ENCODE measurements at regions not wholly inside any gene's neighbourhood (a gene's known extent, or its start where the extent isn't known, plus 50 kb on each side); places are given as distances from the start of the nearest gene placed in this dataset.

DNA sequence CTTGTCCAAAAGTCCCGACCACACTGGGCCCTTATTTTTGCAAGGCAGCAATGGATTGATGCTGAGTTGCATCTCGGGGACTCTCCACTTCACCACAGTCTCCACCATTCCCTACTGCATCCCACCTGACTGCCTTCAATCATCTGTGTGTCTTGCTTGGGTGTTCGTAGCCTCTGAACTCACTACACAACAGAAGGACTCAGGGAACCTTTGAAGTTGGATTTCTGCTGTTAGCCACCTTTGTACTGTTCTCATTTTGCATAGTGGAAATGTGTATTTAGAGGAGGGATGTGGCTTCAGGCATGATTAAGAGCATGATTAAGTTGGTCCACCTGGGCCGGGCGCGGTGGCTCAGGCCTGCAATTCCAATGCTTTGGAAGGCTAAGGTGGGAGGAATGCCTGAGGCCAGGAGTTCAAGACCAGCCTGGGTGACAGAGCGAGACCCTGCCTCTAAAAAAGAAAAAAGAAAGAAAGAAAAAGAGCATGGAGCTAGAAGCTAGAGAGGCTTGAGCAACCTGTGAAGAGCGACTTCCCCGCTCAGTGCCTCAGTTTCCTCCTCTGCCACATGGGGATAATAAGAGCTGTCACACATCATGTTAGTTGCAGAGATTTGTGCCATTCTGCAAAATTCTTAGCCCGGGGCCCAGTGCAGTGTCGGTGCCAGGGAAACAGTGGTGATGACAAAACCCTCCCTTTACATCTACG, 121.3 kb upstream of the PTPN1 start:
- DNase-seq, result no peak
- in situ Hi-C loops (cut with HindIII; ENCODE audit: low pct_ligation_motif_present, low sequenced_read_pairs), result no loop called here
- no peaks in the 10 kb centered on the region for H3K36me3 ChIP-seq (replicated peaks)
- H3K27me3 ChIP-seq (replicated peaks), result no peaks in the 10 kb centered on the region
- no peak for TF ChIP-seq CTCF (IDR thresholded peaks at IDR 0.05; ENCODE audit: low read depth, low read length, missing control alignments)
- no peak overlapping the region for H3K4me3 ChIP-seq (ENCODE audit: low read depth, low read length)
- H3K27ac ChIP-seq, result no peak overlapping the region

GRCh38 chr20:50389438-50389807, 120.8 kb upstream of the PTPN1 start:
- in situ Hi-C loops (cut with HindIII; ENCODE audit: low pct_ligation_motif_present, low sequenced_read_pairs), result no loop called here
- H3K27me3 ChIP-seq (replicated peaks), result no peaks in the 10 kb centered on the region
- no peak overlapping the region for H3K4me3 ChIP-seq (ENCODE audit: low read depth, low read length)
- H3K36me3 ChIP-seq (replicated peaks), result no peaks in the 10 kb centered on the region
- no peak overlapping the region for H3K27ac ChIP-seq
- TF ChIP-seq CTCF (IDR thresholded peaks at IDR 0.05; ENCODE audit: low read depth, low read length, missing control alignments), result no peak
- DNase-seq, result no peak

GRCh38 chr20:50389808-50390684, 120.1 kb upstream of the PTPN1 start:
- no peaks in the 10 kb centered on the region for H3K36me3 ChIP-seq (replicated peaks)
- in situ Hi-C loops (cut with HindIII; ENCODE audit: low pct_ligation_motif_present, low sequenced_read_pairs), result no loop called here
- no peak for TF ChIP-seq CTCF (IDR thresholded peaks at IDR 0.05; ENCODE audit: low read depth, low read length, missing control alignments)
- H3K27ac ChIP-seq, result no peak overlapping the region
- DNase-seq, result no peak
- H3K27me3 ChIP-seq (replicated peaks), result no peaks in the 10 kb centered on the region
- H3K4me3 ChIP-seq (ENCODE audit: low read depth, low read length), result no peak overlapping the region

DNA sequence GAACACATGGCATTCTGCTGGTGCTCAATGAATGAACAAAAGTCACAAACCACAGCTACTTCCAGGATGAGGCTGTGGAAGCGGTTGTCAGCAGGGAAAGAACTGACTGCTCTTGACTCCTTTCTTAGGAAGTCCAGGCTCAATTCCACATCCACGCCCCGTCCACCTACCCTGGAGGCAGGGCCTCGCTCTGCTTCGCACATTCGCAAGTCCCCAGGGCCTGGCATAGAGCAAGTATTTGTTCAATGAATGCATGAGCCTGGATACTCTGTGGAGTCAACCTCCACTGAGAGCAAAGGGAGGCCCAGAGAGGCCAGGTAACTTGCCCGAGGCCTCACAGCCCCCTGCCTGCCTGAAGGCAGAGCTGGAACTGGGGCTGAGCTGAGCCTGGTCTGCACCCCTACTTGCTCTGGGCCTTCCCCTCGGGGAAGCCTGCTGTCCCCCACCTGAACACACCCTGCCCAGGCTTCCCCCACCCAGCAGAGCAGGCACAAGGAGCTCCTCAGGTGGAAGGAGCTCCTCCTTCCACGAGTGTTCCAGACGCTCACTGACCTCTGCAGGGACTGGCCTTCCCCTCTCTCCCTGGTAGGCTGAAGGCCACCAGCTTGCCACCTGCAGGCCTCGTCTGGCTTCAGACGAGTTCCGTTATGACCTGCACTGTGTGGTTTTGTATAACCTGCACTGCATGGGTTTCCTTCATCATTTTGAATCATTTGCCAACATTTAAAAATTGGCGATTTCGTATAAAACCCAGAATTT, 119.3 kb upstream of the PTPN1 start:
- no peak for TF ChIP-seq CTCF (IDR thresholded peaks at IDR 0.05; ENCODE audit: low read depth, low read length, missing control alignments)
- no peak for DNase-seq
- Histone ChIP-seq H3K36me3 (replicated peaks) (no peaks in the 10 kb centered on the region), H3K27ac (no peak overlapping the region), H3K27me3 (replicated peaks) (no peaks in the 10 kb centered on the region), H3K4me3 (ENCODE audit: low read depth, low read length) (no peak overlapping the region)
- in situ Hi-C loops (cut with HindIII; ENCODE audit: low pct_ligation_motif_present, low sequenced_read_pairs), result no loop called here

DNA sequence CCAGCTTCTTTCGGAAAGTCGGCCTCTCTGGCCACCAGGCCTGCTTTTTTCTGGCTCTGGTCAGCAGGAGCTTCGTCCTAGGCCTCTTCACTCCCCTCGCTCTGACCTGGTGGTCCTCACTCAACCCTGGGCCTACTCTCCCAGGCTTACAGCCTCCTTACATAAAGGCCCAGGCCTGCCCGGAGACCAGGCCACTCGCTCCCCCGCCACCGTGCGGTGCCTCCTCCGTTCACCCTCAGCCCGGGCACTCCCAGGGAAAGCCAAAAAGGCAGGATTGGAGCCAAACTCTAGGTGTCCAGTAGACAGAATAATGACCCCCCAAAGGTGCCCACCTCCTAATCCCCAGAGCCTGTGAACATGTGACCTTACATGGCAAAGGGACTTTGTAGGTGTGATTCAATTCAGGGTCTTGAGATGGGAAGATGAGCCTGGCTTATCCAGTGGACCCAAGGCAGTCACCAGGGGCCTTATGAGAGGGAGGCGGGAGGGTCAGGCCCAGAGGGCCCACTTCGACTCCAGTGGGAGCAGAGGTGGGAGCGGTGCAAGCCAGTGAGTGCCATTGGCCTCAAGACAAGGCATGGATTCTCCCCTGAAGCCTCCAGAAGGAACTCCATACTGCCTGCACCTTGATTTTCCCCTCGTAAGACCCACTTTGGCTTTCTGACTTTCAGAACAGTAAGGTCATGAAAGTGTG, 118.6 kb upstream of the PTPN1 start:
- Histone ChIP-seq H3K36me3 (replicated peaks) (no peaks in the 10 kb centered on the region), H3K4me3 (ENCODE audit: low read depth, low read length) (no peak overlapping the region), H3K27ac (no peak overlapping the region), H3K27me3 (replicated peaks) (no peaks in the 10 kb centered on the region)
- no peak for TF ChIP-seq CTCF (IDR thresholded peaks at IDR 0.05; ENCODE audit: low read depth, low read length, missing control alignments)
- no peak for DNase-seq
- in situ Hi-C loops (cut with HindIII; ENCODE audit: low pct_ligation_motif_present, low sequenced_read_pairs), result no loop called here
